GM19043 (cell line): ENCODE measurements at regions not wholly inside any gene's neighbourhood (a gene's known extent, or its start where the extent isn't known, plus 50 kb on each side); places are given as distances from the start of the nearest gene placed in this dataset.

Experiments used
- ATAC-seq: cut with Tn5 transposase; IDR thresholded peaks from one replicate; pipeline ENCODE4 v1.9.1; 2021; ENCODE audit warnings: low read depth; ENCODE audit not compliant: unreplicated experiment

DNA sequence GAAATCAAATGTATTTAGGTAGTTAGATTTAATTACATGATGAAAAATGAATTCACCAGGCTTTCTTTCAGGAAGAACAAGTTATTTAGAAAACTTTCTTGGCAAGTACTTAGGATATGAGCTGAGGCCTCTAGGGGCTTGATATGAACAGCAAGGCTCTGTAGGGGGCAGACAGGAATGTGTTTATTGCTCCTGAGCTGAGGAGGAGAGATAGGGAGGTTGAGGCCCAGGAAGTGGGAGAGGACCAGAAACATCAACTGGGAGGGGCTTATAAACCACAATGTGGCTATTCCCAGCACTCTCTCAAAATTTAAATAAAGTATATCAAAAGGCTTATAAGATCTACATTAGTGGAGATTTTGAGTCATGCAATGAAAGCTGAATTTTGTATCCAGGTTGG is 154.0 kb upstream of the MAF start:
- ATAC-seq, result no peak

DNA sequence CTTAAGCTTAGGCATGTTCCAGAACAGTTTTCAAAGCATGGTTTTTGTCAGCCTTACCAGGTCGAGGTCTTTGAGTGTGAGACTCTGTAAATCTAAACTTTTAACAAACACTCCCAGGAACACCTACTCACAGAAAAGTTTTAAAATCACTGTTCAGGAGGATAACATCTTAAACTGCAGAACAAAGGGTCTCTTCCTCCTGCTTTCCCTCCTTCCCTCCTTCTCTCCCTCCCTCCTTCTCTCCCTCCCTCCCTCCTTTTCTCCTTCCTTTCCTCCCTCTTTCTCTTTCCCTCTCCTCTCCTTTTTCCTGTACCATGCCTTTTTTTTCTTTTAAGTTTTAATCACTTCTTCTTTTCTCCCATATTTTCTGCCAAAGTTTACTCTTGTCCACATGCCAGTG is 153.5 kb upstream of the MAF start:
- no peak for ATAC-seq

DNA sequence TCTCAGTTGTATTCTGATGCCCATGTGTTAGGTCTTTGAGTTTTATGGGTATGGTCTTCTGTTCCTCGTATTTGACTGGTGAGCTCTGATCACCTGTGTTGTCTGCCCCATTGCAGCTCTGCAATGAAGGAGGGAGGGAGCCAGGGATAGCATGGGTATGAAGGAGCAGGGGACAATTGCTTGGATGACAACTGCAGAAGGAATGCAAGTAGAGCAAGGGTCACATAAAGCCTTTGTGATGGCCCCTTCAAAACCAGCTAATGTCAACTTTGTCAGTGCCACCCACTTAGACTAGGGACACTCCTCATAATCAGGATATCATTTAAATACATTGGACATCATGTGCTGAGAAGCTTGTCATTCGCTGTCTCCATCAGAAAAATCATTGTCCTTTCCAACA is 152.7 kb upstream of the MAF start:
- ATAC-seq, result no peak

DNA sequence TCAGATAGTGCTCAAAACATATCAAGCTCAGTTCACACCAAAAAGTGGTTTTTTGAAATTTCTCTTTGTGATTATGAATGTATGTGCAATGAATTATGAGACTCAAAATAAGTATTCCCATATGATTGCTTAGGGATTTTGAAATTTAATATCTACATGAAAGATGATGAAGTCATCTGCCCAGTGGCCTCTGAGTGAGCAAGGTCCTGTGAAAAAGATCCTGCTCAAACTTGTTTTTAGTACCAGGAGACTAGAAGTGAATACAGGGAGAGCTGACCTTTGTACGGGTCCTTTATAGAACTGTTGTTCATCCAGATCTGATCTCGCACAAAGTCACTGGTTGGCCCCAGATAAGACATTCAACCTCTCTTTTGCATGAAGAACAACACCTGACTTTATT is 151.9 kb upstream of the MAF start:
- no peak for ATAC-seq

DNA sequence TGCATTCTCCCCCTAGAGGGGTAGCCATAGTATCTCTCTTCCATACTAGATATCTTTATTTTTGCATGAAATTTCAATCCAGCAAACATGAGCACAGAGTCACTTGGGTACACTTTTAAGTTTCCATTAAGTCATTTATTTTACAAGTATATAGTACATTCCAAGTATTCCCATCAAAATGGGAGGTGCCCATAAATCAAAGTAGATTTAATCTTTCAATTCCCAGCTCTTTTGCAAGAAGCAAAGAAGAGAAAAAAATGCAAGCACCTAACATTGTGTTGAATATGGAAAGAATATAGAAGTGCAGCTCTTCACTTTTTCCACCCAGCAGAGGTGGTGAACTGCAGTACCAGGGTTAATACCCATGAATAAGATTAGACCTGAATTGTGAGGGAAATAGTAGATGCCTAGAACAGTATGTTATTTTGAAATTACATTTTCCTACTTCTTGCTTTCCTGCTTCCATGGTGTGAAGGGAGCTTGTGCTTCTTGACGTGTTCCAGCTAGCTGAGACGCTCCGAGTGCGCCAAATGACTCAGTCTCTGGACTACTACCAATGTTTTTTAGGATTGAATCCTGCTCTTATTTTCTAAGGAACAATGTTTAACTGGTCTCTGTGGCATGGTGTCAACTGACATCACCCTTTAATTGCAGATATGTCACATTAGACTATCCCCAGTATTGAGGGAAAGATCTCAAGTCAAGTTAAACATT is 151.1 kb upstream of the MAF start:
- ATAC-seq, result no peak

DNA sequence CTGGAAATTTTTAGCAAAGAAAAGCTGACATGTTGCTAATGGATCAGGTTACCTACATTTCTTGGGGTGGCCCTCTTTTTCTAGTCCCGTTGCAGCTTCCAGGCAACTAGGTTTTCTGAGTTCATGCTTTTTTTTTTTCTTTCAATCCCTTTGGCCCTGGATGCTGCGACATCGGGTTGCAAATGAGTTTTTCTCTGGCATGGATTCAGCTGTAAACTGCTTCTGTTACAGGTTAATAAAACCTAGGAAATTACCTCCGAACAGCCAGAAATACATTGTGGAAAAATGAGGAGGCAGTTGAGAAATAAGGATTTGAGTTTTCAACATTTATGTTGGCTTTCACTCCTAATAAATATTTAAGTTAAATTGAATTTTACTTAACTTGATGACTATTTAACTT is 149.8 kb upstream of the MAF start:
- no peak for ATAC-seq

DNA sequence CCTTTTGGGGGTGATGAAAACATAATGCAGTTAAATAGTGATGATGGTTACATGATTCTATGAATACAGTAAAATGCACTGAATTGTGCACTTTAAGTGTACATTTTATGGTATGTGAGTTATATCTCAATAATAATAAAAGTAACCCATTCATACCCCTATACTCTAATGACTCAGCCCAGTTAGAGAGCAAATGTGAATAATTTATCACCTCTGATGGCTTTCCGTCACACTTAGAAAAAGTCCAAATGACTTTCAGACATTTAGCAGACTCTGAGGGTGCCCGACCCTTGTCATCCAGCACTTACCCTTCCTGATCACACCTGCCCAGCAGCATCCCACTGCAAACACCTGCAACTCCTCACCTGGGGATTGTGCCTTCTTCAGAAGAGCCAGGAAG is 148.1 kb upstream of the MAF start:
- no peak for ATAC-seq

DNA sequence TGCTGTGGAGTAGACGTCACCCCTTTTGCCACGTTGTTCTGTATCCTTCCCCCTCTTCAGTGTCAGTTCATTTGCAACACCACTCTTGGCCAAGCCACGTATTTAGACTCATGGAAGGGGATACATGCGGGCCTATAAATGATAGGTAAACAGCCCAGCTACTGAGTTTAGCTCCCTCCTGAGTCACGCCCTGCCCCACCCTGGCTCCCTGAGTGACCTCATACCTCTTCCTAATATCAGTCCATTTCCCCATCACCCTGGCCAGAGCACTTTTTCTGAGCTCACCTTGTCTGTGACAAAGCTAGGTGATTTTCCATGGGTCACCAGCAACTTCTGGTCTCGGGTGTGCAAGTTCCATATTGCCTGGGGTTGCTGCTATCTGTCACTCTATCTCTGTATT is 147.2 kb upstream of the MAF start:
- ATAC-seq, result no peak

DNA sequence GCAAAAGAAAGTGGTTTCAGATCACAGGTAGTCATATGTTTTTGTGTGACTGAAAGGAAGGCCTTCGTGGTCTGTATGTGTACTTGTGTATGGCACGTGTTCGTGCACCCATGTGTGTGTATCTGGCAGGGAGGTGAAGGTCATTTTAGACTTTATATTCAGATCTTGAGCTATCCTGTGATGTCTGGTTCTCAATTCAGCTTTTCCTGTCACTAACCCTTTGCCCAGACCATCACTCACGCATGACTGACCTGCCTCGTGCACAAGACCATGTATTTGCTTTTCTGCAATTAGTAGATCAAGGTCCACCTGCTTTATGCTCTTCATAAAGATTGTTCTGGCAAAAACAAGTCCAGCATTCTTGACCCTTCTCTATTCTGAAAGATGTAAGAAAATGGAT is 139.7 kb upstream of the MAF start:
- ATAC-seq, result no peak

DNA sequence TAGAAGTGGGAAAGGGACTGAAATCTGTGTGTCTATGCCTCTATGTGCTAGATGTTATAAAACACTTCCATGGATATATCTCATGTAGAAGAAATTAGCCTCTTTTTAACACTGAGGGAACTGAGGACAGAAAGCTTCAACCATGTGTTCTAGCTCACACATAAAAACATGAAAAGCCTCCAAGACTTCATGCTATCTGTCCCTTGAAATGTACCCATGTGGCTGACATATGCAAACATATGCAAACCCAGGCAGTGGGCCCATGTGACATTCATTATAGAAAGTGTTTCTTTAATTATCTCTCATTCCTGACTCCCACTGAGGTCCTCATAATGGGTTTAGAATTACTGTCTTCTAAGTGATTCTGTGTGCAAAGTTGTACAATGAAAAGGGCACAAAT is 134.7 kb upstream of the MAF start:
- no peak for ATAC-seq

DNA sequence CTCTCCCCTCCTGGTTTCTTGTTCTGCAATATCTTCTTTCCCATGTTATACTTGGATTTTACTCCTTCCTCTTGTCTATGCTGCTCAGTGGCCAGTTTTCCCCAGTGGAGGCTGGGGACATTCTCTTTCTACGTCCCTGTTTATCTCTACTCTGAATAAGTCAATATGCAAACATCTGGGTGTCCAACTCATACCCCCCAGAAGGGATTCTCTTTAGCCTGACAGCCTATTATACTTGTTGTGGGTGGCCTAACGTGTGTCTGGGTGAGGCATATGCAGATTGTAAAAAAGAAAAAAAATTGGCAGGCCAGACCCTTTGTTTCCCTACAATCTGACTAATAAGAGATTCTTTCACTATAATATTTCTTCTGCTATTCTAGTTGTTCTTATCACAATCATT is 134.2 kb upstream of the MAF start:
- no peak for ATAC-seq

DNA sequence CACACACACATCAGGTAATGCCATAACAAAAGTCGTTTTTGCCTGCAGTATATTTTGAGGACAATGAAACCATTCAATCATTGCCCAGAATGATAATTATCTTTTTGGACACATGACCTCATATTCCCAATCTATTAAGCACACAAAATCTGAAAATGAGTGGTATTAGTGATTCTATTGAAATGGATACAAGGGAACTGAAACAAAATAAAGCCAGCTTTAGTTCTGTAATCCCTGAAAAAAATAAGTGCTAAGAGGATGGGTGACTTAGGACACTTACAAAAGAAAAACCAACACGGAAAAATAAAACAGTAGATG is 128.3 kb upstream of the MAF start:
- no peak for ATAC-seq

DNA sequence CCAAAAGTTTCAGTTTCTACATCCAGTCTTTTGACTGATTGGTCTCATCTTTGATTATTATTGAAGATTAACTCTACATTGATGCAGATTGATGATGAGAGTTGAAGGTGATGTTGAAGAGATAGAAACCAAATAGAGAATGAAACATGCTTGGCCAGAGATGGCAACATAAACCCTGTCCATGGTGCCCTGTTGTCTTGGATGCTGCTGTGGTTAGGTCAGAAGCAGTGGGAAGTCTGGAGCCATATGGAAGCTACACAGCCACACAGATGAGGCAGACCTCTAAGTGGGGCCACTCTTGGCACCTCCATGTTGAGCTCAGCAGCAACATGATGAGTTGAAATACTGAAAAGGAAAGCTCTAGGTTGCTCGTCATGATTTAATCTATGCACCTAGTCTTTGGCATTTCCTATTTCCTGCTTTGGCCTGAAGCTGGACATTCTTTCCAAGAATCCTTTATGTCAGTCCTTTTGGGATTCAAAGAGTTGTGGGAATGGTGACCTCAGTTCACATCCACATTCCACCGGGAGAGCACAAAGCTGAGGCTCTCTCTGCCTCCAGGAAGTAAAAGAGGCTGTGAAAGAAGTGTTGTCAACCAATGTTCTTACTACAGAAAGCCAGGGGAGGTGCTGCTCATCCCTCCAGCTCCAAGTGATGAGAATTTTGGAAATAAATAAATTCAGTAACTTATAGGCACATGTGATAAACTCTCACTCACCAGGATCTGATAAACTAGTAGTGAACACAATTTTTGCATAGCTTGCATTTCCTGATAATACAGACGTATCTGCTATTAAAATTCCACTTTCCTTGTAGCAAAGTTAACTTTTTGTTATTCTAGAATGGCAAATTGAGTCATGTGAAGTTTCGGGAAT is 127.7 kb upstream of the MAF start:
- no peak for ATAC-seq

DNA sequence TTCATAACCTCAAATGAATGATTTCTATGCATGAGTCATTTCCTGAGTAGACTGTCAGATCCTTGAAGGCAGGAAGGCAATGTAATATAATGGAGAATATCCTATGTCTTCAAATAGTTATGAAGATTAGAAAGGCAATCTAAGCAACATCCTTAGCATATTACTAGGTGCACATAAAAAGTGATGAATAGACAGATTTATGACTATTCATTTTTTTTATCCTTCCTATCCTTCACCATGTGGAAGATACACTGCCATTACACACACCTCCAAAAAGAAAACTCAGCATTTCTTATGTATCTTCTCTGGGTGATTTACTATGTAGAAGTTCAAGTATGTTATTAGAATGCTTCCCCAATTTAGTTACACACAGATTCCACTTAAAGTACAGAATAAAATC is 126.4 kb upstream of the MAF start:
- ATAC-seq, result no peak

DNA sequence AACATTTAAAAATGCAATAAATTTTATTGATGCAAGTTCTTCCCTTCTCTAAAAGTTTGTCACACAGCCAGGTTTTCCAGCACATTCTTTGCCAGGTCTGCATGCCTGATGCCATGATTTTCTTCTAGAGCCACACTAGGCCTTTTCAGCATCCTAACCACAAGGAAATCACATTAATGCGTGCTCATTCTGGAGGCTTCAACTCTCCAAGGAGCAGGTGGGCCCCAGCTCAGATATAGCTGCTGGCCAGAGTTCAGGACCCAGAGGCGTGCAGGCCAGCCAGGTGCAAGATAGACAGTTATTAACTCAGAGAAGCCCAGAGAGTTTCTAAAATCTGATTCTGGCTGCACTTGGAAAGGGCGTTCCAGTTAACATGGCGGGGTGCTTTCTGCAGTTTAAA is 124.5 kb upstream of the MAF start:
- no peak for ATAC-seq

DNA sequence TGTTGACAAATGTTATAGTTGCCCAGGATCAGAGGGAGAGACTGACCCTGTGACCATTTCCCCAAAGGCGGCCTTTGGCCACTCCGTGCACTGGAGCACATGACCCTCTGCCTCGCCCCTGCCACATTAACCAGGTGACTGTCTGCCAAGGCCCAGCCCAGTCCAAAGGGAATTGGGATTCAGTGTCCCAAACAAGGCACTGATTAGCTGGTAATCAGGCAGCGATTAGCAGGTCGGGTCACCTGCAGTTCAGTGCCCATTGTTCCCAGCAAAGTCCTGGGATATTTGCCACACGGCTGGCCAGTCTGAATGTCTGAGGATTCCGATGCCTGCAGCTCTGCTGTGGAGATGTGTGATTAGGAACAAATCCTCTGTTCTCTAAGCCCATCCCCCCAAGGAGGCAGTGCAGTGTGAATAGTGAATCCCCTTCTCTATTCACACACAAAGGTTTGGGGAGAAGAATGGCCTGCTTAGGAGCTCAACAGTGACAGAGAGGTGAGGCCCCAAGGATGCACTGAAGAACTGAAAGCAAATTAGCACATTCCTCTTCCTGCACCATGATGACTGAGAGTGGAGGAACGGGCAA is 123.1 kb upstream of the MAF start:
- no peak for ATAC-seq

DNA sequence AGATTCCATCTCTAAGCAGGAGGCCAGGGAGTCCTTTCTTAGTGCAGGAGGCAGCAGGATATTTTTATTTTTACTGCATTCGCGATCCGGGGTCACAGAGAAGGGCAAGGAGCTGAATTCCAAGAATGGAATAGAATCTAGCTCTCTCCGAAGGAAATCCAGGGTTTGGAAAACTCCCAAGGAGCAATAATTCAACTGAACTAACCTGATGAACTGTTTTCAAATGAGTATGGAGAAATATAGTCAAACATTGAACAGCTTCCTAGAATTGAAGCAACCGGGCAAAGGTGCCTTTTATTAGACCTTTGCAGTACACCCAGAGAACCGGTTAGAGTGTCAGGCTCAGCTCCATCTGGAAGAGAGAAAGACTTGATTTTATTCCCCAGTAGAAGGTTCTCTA is 120.7 kb upstream of the MAF start:
- ATAC-seq, result no peak

DNA sequence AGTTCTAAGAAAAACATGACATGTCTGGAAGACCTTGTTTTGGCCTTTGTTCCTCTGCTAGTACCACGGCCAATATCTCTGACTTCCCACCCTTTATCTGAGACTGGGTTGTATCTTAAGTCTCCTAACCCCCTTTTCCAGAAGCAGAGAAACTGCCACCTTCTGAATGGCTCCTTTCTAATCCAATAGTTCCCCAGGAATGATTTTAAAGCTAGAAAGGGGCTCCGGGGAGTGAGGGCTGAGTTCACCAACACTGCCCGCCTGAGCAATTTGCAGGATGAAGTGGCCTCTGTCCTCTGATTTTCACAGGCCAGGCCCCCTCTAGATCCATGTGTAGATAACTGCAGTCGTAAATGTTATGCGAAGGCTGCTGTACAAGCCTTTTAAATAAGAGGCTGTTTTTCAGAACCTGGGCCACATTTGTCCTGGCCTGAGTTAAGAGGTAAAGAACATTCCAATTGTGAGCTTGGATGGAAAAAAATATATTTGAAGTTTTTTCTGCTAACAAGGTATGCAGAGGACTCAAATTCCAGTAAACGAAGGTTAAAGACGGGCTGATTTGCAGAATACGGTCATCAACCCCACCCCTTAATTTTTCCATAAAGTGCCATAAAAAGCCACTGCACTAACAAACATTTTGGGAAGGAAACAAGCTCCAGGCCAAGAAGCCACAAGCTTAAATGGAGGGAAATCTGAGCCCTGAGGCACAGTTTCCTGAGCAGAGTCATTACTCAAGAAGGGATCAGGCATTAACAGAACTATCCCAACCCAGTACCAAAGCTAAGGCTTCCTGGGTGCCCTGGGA is 117.0 kb upstream of the MAF start:
- no peak for ATAC-seq

DNA sequence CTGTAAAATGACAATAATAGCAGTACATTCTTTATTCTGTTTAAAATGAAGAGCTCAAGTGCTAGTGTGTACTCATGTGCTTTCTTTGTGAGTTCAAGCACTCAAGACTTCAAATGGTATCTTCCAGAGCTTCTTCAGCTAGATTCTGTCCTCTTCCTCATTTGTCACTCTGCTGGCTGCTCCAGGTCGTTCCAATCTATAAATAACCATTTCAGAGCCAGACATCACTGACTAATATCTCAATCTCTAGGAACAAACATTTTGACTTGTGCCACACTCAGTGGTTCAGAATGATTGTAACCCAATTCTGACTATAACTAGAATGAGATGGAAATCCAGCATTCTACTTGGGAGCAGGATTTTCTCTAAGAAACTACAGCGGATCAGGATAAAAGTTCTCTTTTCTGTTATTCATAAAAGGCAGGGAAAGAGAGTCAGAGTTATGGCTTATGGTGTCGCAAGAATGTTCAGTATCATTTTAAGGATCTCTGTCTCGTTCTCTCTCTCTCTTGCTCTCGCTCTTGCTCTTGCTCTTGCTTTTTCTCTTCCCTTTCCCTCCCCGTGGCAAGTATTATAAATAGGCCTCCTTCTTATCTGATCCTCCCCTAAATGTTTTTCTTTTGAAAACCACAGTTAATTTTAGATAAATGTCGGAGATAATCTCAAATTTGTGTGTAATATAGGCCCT is 116.3 kb upstream of the MAF start:
- ATAC-seq, result no peak

DNA sequence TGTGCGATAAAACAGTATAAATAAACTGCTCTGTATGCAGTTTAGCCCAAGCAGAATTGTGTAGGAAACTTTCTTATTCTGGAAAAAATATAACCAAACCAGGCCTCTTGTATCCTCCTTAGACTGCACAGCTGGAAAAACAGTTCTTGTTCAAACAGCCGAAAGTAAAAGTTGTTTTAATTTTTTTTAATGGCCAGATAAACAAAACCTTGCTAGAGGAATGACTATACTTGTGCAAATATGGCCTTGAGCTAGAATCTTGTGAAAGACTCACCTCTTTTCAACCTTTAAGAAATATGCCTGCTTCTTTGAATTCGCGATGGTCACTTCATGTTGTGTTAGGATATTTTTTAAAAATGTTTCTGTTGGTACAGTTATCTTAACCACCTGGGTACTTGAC is 114.5 kb upstream of the MAF start:
- ATAC-seq, result no peak

DNA sequence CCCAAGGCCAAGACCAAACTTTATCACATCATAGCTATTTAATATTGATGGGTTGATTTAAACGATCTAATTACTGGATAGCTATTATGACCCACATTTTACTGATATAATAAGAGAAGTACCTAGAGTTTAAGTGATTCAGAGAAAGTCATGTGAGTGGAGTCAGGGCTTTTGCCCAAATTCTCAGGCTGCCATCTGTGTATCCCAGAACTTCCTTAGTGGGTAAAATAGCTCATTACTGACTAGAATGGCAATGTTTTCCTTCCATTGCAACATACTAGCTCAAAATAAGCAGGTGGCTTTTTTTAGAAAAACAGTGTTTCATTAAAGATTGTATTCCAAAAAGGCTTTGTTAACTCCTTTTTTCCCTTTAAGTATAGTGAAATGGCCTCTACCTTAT is 113.9 kb upstream of the MAF start:
- no peak for ATAC-seq
